ENCODE measurements at regions not wholly inside any gene's neighbourhood (a gene's known extent, or its start where the extent isn't known, plus 50 kb on each side); places are given as distances from the start of the nearest gene placed in this dataset.
A peak's percentile ranks its signal among the peaks of the same experiment; 100 is the strongest.

DNA sequence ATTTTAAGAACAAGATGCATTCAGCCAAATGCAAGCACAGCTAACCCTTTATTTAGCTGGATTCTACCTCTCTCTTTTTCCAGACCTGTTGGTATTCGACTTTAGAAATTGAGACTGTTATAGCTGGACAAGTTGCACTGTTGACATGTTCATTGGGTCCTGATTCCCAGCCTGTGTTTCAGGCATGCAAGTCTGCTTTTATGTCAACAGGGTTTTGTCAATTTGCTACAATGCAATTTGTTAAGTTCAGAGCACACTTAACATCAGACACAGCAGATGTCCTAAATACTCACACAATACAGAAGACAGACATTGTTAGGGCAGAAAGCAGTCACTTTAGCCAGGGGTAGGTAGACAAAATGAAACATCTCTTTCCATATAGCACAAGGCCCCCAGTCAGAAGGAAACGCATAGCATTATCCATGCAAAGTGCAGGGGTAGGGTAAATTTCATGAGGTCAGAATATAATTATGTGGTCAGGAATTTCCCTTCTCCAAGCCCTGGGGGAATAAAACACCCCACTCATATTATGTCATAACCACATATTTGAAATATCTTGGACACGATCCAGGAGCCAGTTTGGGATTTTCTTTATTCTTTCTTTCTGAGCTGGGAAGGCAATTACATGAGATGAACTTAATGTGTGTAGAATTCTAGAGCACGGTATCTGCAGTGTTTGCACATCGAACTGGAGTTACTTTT lies 504.1 kb downstream of the NTRK3 start:
- DNase-seq (ENCODE audit: low read depth), result peak; percentile 66

GRCh38 chr15:87748483-87748882 lies 508.1 kb downstream of the NTRK3 start:
- Histone ChIP-seq H3K36me3 (ENCODE audit: control insufficient read depth, insufficient read depth, low read length) (no peaks in the 10 kb centered on the region), H3K27me3 (ENCODE audit: control insufficient read depth, insufficient read depth, low read length) (no peaks in the 10 kb centered on the region), H3K4me3 (ENCODE audit: low read depth, low read length) (no peak overlapping the region)
- no peak for TF ChIP-seq CTCF (IDR thresholded peaks at IDR 0.05; ENCODE audit: insufficient read depth, low read length, poor library complexity, severe bottlenecking)
- no peak for DNase-seq (ENCODE audit: low read depth)

More for the DNA sequence above, 504.1 kb downstream of the NTRK3 start:
- Histone ChIP-seq H3K27me3 (ENCODE audit: control insufficient read depth, insufficient read depth, low read length) (no peaks in the 10 kb centered on the region), H3K4me3 (ENCODE audit: low read depth, low read length) (no peak overlapping the region), H3K36me3 (ENCODE audit: control insufficient read depth, insufficient read depth, low read length) (no peaks in the 10 kb centered on the region)
- TF ChIP-seq CTCF (IDR thresholded peaks at IDR 0.05; ENCODE audit: insufficient read depth, low read length, poor library complexity, severe bottlenecking), result no peak

DNA sequence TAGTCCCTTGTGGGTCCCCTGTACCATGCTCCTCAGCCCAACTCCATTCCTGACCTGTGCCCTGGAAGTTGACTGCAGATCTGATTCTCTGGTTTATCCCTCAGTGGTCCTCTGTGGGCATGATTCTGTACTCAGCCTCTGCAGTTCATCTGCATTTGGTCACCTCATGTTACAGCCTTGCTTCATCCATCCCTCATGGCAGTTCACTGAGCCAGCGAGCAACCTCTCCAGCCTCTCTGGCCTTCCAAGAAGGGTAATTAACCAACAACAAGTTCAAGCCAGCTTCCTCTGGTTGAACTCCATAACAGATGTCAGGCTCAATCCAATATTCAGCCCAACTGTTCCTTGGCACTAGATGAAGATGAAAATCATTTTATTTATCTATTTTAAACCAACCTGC lies 509.5 kb downstream of the NTRK3 start:
- TF ChIP-seq CTCF (IDR thresholded peaks at IDR 0.05; ENCODE audit: insufficient read depth, low read length, poor library complexity, severe bottlenecking), result no peak

GRCh38 chr15:87746333-87746732 lies 510.2 kb downstream of the NTRK3 start:
- no peak for DNase-seq (ENCODE audit: low read depth)
- no peak for TF ChIP-seq CTCF (IDR thresholded peaks at IDR 0.05; ENCODE audit: insufficient read depth, low read length, poor library complexity, severe bottlenecking)
- Histone ChIP-seq H3K27me3 (ENCODE audit: control insufficient read depth, insufficient read depth, low read length) (no peaks in the 10 kb centered on the region), H3K36me3 (ENCODE audit: control insufficient read depth, insufficient read depth, low read length) (no peaks in the 10 kb centered on the region), H3K4me3 (ENCODE audit: low read depth, low read length) (no peak overlapping the region)

More for the DNA sequence above, 509.5 kb downstream of the NTRK3 start:
- DNase-seq (ENCODE audit: low read depth), result no peak
- Histone ChIP-seq H3K36me3 (ENCODE audit: control insufficient read depth, insufficient read depth, low read length) (no peaks in the 10 kb centered on the region), H3K27me3 (ENCODE audit: control insufficient read depth, insufficient read depth, low read length) (no peaks in the 10 kb centered on the region), H3K4me3 (ENCODE audit: low read depth, low read length) (no peak overlapping the region)

- no peak overlapping the region for H3K4me3 ChIP-seq (ENCODE audit: low read depth, low read length)
- DNase-seq (ENCODE audit: low read depth), result no peak
- TF ChIP-seq CTCF (IDR thresholded peaks at IDR 0.05; ENCODE audit: insufficient read depth, low read length, poor library complexity, severe bottlenecking), result no peak
- H3K27me3 ChIP-seq (ENCODE audit: control insufficient read depth, insufficient read depth, low read length), result no peaks in the 10 kb centered on the region
- H3K36me3 ChIP-seq (ENCODE audit: control insufficient read depth, insufficient read depth, low read length), result no peaks in the 10 kb centered on the region
Observed at GRCh38 chr15:87744815-87745214, 511.7 kb downstream of the NTRK3 start.

DNA sequence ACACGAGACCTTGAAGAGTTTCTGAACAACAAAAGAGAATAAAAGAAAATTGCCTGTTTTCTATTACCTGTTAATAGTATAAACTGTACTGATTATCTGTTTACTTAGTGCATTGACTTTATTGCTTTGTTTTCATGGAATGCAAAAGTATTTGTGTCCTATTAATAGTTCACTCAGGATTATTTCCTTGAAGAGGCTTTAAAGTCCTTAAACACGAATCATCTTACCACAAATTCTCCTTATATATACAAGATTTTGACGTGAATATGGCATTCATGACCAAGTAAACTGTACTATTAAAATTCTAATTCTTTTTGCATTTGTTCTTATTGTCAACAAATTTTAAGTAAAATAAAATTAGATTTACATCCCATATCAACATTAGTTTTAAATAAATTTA lies 513.0 kb downstream of the NTRK3 start:
- no peak for DNase-seq (ENCODE audit: low read depth)
- TF ChIP-seq CTCF (IDR thresholded peaks at IDR 0.05; ENCODE audit: insufficient read depth, low read length, poor library complexity, severe bottlenecking), result no peak
- no peaks in the 10 kb centered on the region for H3K36me3 ChIP-seq (ENCODE audit: control insufficient read depth, insufficient read depth, low read length)
- no peak overlapping the region for H3K4me3 ChIP-seq (ENCODE audit: low read depth, low read length)
- no peaks in the 10 kb centered on the region for H3K27me3 ChIP-seq (ENCODE audit: control insufficient read depth, insufficient read depth, low read length)

All from kidney epithelial cell (primary cell).